ENCODE measurements at regions not wholly inside any gene's neighbourhood (a gene's known extent, or its start where the extent isn't known, plus 50 kb on each side); places are given as distances from the start of the nearest gene placed in this dataset.

DNA sequence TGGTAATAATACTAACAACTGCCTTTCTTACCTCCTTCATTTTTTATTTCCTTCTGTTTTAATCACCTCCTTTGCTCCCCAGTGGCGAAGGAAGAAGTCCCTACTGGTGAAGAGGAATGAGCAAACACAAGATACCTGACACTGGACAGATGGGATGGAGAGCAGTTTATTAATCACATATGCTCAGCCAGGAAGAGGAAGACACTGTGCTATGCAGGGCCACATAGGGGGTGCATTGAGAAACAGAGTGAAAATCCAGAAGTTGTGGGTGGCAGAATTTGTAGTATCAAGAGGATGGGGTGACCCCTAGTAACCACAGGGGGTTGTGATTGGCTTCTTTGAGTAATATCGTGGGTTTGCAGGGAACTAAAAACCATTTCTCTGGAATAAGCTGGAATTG lies 1041.9 kb downstream of the OTOL1 start:
- H3K36me3 ChIP-seq (ENCODE audit: control insufficient read depth, insufficient read depth, low read length) = no peaks in the 10 kb centered on the region
- no peak for DNase-seq (ENCODE audit: low read depth)
- POLR2A ChIA-PET = no interaction called here
- TF ChIP-seq, protein P1, sequence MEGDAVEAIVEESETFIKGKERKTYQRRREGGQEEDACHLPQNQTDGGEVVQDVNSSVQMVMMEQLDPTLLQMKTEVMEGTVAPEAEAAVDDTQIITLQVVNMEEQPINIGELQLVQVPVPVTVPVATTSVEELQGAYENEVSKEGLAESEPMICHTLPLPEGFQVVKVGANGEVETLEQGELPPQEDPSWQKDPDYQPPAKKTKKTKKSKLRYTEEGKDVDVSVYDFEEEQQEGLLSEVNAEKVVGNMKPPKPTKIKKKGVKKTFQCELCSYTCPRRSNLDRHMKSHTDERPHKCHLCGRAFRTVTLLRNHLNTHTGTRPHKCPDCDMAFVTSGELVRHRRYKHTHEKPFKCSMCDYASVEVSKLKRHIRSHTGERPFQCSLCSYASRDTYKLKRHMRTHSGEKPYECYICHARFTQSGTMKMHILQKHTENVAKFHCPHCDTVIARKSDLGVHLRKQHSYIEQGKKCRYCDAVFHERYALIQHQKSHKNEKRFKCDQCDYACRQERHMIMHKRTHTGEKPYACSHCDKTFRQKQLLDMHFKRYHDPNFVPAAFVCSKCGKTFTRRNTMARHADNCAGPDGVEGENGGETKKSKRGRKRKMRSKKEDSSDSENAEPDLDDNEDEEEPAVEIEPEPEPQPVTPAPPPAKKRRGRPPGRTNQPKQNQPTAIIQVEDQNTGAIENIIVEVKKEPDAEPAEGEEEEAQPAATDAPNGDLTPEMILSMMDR (IDR thresholded peaks at IDR 0.05; ENCODE audit: insufficient read depth, low read depth, low read length) = no peak
- H3K27me3 ChIP-seq (ENCODE audit: control insufficient read depth, insufficient read depth, low read length) = no peaks in the 10 kb centered on the region; the same call in 1 of the 2 replicates
- CTCF ChIA-PET = interaction anchor here (1.5 kb wide), 1 partner anchor 9 kb away, joined by 5 read pairs; no protein-coding TSS in a partner anchor
- no peak overlapping the region for H3K4me3 ChIP-seq (ENCODE audit: low read depth, low read length)

DNA sequence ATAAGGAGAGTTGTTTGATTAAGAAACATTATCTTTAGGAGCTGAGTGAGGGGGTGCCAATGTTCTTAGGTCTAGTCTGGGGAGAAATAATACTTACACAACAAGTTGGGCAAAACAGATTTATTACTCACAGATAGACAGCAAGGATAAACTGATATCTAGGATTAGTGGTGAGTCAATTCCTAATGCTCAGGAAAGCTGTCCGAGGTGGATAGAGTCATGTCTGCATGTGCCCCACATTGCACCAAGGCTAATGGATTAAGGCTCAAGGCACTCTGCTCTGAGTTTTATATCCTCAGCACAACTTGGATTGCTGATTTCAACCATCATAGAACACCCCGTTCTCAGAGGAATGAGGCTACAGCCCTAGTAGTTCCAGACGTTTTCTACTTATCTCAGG lies 1042.3 kb downstream of the OTOL1 start:
- ChIA-PET POLR2A (no interaction called here), CTCF (interaction anchor here (1.5 kb wide), 1 partner anchor 10 kb away, joined by 5 read pairs; no protein-coding TSS in a partner anchor)
- TF ChIP-seq, protein P1 (IDR thresholded peaks at IDR 0.05; ENCODE audit: insufficient read depth, low read depth, low read length) = no peak
- no peak overlapping the region for H3K4me3 ChIP-seq (ENCODE audit: low read depth, low read length)
- no peaks in the 10 kb centered on the region for H3K27me3 ChIP-seq (ENCODE audit: control insufficient read depth, insufficient read depth, low read length)
- no peak for DNase-seq (ENCODE audit: low read depth)
- no peaks in the 10 kb centered on the region for H3K36me3 ChIP-seq (ENCODE audit: control insufficient read depth, insufficient read depth, low read length)

DNA sequence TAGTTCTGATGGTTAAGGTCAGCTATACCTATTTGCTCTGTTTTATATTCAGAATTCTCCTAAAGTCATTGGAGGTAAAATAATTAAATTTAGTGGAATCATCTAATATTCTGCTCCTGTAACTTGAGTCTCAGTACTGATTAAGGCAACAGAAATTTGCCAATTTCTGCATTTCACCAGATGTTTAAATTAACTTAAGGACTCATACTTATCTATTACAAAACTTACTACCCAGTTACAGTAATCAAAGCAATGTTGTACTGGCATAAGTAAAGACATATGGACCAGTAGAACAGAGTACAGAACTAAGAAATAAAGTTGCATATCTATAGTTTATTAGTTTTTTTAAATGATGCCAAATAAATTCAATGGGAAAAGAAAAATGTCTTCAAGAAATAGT lies 1043.8 kb downstream of the OTOL1 start:
- CTCF ChIA-PET = no interaction called here
- no peaks in the 10 kb centered on the region for H3K36me3 ChIP-seq (ENCODE audit: control insufficient read depth, insufficient read depth, low read length)
- TF ChIP-seq, protein P1 (IDR thresholded peaks at IDR 0.05; ENCODE audit: insufficient read depth, low read depth, low read length) = no peak
- no peak for DNase-seq (ENCODE audit: low read depth)
- POLR2A ChIA-PET = no interaction called here
- no peak overlapping the region for H3K4me3 ChIP-seq (ENCODE audit: low read depth, low read length)
- H3K27me3 ChIP-seq (ENCODE audit: control insufficient read depth, insufficient read depth, low read length) = no peaks in the 10 kb centered on the region

DNA sequence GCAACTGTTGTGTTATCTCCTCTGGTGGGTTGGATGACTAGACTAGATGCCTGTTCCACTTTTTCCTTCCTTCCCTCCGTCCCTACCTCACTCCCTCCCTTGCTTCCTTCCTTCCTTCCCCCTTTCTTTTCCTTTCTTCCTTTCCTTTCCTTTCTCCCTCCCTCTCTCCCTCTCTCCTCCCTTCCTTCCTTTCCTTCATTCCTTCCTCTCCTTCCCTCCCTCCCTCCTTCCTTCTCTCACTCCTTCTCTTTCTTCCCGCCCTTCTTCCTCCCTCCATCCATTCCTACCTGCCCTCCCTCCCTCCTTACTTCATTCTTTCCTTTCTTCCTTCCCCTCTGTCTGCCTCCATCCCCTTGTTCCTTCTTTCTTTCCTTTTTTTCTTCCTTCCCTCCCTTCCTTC lies 1045.3 kb downstream of the OTOL1 start:
- H3K4me3 ChIP-seq (ENCODE audit: low read depth, low read length) = no peak overlapping the region
- TF ChIP-seq, protein P1 (IDR thresholded peaks at IDR 0.05; ENCODE audit: insufficient read depth, low read depth, low read length) = no peak
- no peak for DNase-seq (ENCODE audit: low read depth)

DNA sequence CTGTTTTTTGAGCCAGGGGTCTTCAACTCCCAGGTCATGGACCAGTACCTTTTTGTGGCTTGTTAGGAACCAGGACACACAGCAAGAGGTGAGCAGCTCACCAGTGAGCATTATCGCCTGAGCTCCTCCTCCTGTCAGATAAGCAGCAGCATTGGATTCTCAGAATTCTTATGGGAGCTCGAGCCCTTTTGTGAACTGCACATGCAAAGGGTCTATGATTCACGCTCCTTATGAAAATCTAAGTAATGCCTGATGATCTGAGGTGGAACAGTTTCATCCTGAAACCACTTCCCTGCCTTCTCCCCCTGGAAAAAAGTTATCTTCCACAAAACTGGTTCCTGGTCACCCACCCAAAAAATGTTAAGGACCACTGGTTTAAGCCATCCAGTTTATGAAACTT lies 1047.6 kb downstream of the OTOL1 start:
- TF ChIP-seq, protein P1 (IDR thresholded peaks at IDR 0.05; ENCODE audit: insufficient read depth, low read depth, low read length) = no peak
- CTCF ChIA-PET = no interaction called here
- H3K4me3 ChIP-seq (ENCODE audit: low read depth, low read length) = no peak overlapping the region

More for the DNA sequence above, 1045.3 kb downstream of the OTOL1 start:
- POLR2A ChIA-PET = no interaction called here
- CTCF ChIA-PET = no interaction called here
- H3K27me3 ChIP-seq (ENCODE audit: control insufficient read depth, insufficient read depth, low read length) = no peaks in the 10 kb centered on the region
- H3K36me3 ChIP-seq (ENCODE audit: control insufficient read depth, insufficient read depth, low read length) = no peaks in the 10 kb centered on the region

More for the DNA sequence above, 1047.6 kb downstream of the OTOL1 start:
- POLR2A ChIA-PET = no interaction called here
- no peak for DNase-seq (ENCODE audit: low read depth)
- Histone ChIP-seq H3K27me3 (ENCODE audit: control insufficient read depth, insufficient read depth, low read length) (no peaks in the 10 kb centered on the region), H3K36me3 (ENCODE audit: control insufficient read depth, insufficient read depth, low read length) (no peaks in the 10 kb centered on the region)
